ENCODE measurements at regions not wholly inside any gene's neighbourhood (a gene's known extent, or its start where the extent isn't known, plus 50 kb on each side); places are given as distances from the start of the nearest gene placed in this dataset.

DNA sequence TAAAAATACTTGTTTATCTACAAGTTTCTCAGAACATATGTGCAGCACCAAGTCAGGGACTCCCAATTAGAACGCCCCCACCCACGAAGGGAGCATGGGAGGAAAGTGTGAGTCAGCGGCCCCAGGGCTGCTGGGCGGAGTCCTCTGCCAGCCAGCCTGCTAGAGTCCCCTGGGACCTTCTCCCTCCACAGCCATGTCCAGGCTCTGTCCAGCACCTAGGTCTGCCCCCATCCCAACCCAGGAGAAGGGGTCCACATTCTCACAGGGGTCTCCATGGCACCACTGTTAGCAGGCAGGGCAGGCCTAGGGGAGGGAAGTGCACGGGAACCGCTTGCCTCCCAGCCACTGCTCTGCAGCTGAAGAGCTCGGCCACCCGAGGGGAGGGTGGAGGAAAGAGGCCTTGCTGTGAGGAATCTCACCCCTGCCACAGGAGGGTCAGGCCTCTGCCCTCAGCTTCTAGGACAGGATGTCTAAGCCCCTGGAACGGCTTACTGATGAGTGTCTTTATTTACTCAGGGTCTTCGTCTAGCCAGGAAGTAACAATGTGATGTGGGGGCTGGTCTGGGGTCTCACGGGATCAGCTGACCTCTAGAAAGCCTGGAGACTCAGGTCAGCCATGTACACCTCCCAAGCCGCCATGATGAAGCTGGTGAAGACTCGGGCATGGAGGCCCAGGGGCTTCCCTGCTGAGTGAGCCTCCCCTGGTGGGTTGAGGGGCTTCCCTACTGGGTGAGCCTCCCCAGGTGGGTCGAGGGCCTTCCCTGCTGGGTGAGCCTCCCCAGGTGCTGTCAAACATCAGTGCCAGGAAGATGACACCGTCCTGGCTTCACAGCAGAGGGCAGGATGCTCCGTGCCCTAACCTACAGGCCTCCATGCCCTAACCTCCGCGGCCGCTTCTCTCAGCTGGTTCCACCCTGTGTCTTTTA lies 190.3 kb downstream of the RBFOX3 start:
- DNase-seq, result no peak
- no peak overlapping the region for H3K4me3 ChIP-seq (ENCODE audit: low read length)
- no CpG with 5 or more reads among the region's 19 CpGs for WGBS (ENCODE audit: insufficient coverage, low lambda C conversion rate)
- H3K36me3 ChIP-seq (ENCODE audit: control insufficient read depth, insufficient read depth, low read length), result no peaks in the 10 kb centered on the region
- peaks cover 5% of the 10 kb centered on the region for H3K27me3 ChIP-seq (ENCODE audit: control insufficient read depth, insufficient read depth, low read length)
- no peaks in the 10 kb centered on the region for H3K9me3 ChIP-seq (ENCODE audit: control insufficient read depth, low read depth, low read length)
- H3K27ac ChIP-seq (ENCODE audit: low read length), result no peak overlapping the region
- H3K4me1 ChIP-seq (ENCODE audit: control insufficient read depth, insufficient read depth, low read length), result no peaks in the 10 kb centered on the region

DNA sequence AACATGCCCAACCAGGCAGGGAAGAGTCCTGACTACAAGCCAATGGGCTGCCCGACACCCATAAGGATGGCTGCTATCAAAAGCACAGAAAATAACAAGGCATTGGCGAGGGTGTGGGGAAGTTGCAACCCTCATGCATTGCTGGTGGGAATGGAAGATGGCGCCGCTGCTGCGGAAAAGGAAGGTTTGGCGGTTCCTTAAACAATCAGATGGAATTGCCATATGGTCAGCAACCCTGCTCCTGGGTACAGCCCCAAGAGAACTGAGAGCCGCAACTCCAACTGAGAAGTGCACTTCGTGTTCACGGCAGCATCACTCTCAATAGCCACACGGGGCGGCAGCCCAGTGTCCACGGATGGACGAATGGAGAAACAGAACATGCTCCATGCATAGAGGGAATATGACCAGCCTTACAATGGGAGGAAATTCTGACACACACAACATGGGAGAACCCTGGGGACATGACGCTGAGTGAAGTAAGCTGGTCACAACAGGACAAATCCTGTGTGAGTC lies 193.3 kb downstream of the RBFOX3 start:
- Histone ChIP-seq H3K4me3 (ENCODE audit: low read length) (no peak overlapping the region), H3K4me1 (ENCODE audit: control insufficient read depth, insufficient read depth, low read length) (no peaks in the 10 kb centered on the region), H3K27ac (ENCODE audit: low read length) (no peak overlapping the region), H3K27me3 (ENCODE audit: control insufficient read depth, insufficient read depth, low read length) (peaks cover 25% of the 10 kb centered on the region), H3K9me3 (ENCODE audit: control insufficient read depth, low read depth, low read length) (no peaks in the 10 kb centered on the region), H3K36me3 (ENCODE audit: control insufficient read depth, insufficient read depth, low read length) (no peaks in the 10 kb centered on the region)
- WGBS (ENCODE audit: insufficient coverage, low lambda C conversion rate), result no CpG with 5 or more reads among the region's 14 CpGs
- DNase-seq, result no peak

DNA sequence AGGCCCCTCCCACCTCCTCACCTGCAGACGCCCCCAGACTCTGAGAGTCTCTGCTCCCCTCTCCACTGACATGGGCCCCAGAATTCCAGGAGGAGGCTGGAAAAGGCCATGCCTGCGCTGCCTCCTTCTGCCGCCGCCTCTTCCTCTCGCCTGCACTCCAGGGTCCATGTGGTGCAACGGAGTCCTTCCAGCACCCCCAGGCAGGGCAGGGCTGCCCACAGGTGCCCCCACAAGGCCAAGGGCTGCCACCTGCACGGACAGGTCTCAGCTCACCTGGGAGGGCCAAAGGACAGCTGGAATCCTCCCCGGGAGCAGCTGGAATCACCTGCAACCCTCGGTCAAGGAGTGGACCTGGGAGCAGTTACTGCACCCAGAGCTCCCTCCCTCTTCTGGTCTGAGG lies 194.9 kb downstream of the RBFOX3 start:
- Histone ChIP-seq H3K36me3 (ENCODE audit: control insufficient read depth, insufficient read depth, low read length) (no peaks in the 10 kb centered on the region), H3K27ac (ENCODE audit: low read length) (no peak overlapping the region), H3K4me3 (ENCODE audit: low read length) (no peak overlapping the region), H3K9me3 (ENCODE audit: control insufficient read depth, low read depth, low read length) (no peaks in the 10 kb centered on the region), H3K4me1 (ENCODE audit: control insufficient read depth, insufficient read depth, low read length) (no peaks in the 10 kb centered on the region), H3K27me3 (ENCODE audit: control insufficient read depth, insufficient read depth, low read length) (peaks cover 25% of the 10 kb centered on the region)
- no CpG with 5 or more reads among the region's 9 CpGs for WGBS (ENCODE audit: insufficient coverage, low lambda C conversion rate)
- no peak for DNase-seq

DNA sequence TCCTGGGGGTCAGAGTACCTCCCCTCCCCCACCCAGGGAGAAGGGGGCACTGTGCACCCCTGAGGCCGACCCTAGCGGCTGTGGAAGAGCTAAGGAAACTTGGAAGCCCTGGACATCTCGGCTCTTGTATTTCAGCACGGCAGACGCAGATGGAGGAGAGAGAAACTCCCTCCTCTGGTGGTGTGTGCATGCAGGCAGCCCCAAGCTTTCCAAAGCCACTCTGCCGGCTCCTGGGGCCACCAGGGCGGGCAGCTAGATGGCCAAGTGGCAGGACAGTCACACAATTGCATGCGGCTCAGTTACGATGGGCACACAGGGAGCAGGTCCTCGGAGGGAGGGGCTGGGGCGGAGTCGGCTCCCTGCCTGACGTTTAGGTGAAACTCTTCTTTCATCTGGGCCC lies 195.5 kb downstream of the RBFOX3 start:
- DNase-seq, result no peak
- Histone ChIP-seq H3K27me3 (ENCODE audit: control insufficient read depth, insufficient read depth, low read length) (peaks cover 25% of the 10 kb centered on the region), H3K27ac (ENCODE audit: low read length) (no peak overlapping the region), H3K4me3 (ENCODE audit: low read length) (no peak overlapping the region), H3K36me3 (ENCODE audit: control insufficient read depth, insufficient read depth, low read length) (no peaks in the 10 kb centered on the region), H3K4me1 (ENCODE audit: control insufficient read depth, insufficient read depth, low read length) (no peaks in the 10 kb centered on the region), H3K9me3 (ENCODE audit: control insufficient read depth, low read depth, low read length) (no peaks in the 10 kb centered on the region)
- no CpG with 5 or more reads among the region's 13 CpGs for WGBS (ENCODE audit: insufficient coverage, low lambda C conversion rate)

DNA sequence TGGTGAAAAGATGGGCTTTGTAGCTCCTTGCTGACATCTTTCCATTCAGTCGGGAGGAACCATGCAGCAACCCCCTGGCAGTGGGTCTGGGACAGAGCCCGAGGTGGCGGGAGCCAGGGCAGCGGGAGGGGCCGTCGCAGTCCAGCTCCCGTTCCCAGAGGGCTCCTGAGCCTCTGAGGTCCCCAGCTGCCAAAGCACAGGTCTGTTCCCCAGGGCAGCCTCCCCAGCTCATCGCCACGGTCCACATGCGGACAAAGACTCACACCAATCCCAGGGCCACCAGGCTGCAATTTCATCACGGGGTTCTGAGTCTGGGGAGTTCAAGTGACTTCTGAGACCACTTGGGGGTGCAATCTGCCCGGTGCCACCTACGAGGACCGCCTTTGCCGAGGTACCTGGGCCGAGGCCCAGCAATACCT lies 196.0 kb downstream of the RBFOX3 start:
- Histone ChIP-seq H3K36me3 (ENCODE audit: control insufficient read depth, insufficient read depth, low read length) (no peaks in the 10 kb centered on the region), H3K4me3 (ENCODE audit: low read length) (no peak overlapping the region), H3K4me1 (ENCODE audit: control insufficient read depth, insufficient read depth, low read length) (no peaks in the 10 kb centered on the region), H3K27ac (ENCODE audit: low read length) (no peak overlapping the region), H3K27me3 (ENCODE audit: control insufficient read depth, insufficient read depth, low read length) (peaks cover 25% of the 10 kb centered on the region), H3K9me3 (ENCODE audit: control insufficient read depth, low read depth, low read length) (no peaks in the 10 kb centered on the region)
- 83% methylated on average over 4 of the region's 16 CpGs for WGBS (ENCODE audit: insufficient coverage, low lambda C conversion rate)
- DNase-seq, result no peak

DNA sequence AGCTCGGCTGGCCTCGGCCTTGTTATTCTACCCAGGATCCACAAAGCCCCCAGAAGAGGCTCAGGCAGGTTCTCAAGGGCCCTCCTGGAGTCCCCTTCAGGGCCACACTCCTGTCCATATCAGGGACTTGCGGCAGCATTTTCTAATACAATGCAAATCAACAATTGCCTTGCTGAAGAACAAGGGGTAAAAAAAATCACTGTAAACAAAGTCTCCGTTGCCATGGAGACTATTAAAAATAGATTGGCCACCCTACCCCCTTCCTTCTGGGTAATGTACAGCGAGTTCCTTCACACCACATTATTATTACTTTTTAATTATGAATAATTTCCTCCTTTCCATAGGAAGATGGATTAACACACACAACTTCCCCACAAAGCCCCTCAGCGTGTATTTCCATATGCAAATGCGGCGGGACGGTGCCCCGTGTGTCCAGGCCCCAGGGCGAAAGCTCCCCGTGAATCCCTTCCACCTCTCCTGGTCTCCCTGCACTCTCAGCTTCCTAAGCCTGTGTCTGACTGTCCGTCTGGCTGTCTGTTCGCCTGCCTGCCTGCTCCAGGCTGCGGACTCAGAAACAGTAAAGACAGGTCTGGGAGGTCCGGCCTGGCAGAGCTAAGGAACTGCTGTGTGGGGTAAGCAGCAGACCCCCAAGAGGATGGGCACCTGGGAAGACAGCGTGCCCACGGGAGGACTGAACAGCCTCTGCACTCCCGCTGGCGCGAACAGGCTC lies 196.6 kb downstream of the RBFOX3 start:
- 68% methylated on average over 3 of the region's 21 CpGs for WGBS (ENCODE audit: insufficient coverage, low lambda C conversion rate)
- Histone ChIP-seq H3K36me3 (ENCODE audit: control insufficient read depth, insufficient read depth, low read length) (no peaks in the 10 kb centered on the region), H3K4me1 (ENCODE audit: control insufficient read depth, insufficient read depth, low read length) (no peaks in the 10 kb centered on the region), H3K9me3 (ENCODE audit: control insufficient read depth, low read depth, low read length) (no peaks in the 10 kb centered on the region), H3K4me3 (ENCODE audit: low read length) (no peak overlapping the region), H3K27me3 (ENCODE audit: control insufficient read depth, insufficient read depth, low read length) (peaks cover 27% of the 10 kb centered on the region), H3K27ac (ENCODE audit: low read length) (no peak overlapping the region)
- no peak for DNase-seq

DNA sequence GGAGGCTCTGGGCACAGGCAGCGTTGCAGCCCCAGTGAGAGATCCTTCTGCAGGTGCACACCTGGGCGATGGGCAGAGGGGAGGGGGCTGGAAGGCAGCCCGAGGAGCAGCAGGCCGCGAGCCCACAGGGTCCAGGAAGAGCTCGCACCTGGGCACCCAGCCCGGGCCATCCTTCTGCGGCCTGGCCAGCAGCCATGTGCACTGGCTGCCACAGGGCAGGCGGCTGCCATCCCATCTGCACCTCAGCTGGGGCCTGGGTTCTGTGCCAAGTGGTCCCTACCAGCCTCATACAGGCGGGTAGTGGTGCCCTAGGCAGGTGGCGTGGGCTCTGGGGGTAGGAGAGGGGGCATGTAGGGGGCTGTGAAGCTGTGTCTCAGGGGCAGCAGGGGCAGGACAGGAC lies 197.2 kb downstream of the RBFOX3 start:
- H3K27ac ChIP-seq (ENCODE audit: low read length), result no peak overlapping the region

DNA sequence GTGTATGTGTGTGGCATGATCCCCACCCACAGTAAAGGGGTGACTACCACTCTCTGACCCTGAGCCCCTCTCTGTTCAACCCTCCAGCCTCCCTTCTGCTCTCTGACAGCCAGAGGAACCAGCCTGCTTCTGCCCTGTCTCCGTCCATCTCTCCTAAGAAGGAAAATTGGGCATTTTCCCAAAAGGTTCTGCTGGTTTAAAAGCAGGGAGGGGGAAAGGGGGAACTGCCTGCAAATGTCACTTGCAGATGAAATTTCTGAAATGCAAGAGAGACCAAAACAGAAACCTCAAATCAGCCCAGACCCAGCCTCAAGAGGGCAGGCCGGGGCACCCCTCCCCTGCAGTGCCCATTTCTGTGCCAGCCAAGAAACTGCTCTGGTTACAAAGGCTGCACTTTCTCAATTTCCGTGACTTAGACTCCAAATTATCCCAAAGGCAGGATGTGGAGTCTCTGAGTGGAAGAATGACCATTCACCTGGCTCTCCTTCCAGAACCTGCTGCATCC lies 197.9 kb downstream of the RBFOX3 start:
- WGBS (ENCODE audit: insufficient coverage, low lambda C conversion rate), result no CpG with 5 or more reads among the region's 3 CpGs
- no peak overlapping the region for H3K4me3 ChIP-seq (ENCODE audit: low read length)
- H3K27me3 ChIP-seq (ENCODE audit: control insufficient read depth, insufficient read depth, low read length), result peaks cover 36% of the 10 kb centered on the region
- no peak for DNase-seq
- H3K36me3 ChIP-seq (ENCODE audit: control insufficient read depth, insufficient read depth, low read length), result no peaks in the 10 kb centered on the region
- no peaks in the 10 kb centered on the region for H3K4me1 ChIP-seq (ENCODE audit: control insufficient read depth, insufficient read depth, low read length)
- no peak overlapping the region for H3K27ac ChIP-seq (ENCODE audit: low read length)
- no peaks in the 10 kb centered on the region for H3K9me3 ChIP-seq (ENCODE audit: control insufficient read depth, low read depth, low read length)

More for the DNA sequence above, 197.2 kb downstream of the RBFOX3 start:
- DNase-seq, result no peak
- Histone ChIP-seq H3K4me3 (ENCODE audit: low read length) (no peak overlapping the region), H3K4me1 (ENCODE audit: control insufficient read depth, insufficient read depth, low read length) (no peaks in the 10 kb centered on the region), H3K36me3 (ENCODE audit: control insufficient read depth, insufficient read depth, low read length) (no peaks in the 10 kb centered on the region), H3K27me3 (ENCODE audit: control insufficient read depth, insufficient read depth, low read length) (peaks cover 30% of the 10 kb centered on the region), H3K9me3 (ENCODE audit: control insufficient read depth, low read depth, low read length) (no peaks in the 10 kb centered on the region)
- no CpG with 5 or more reads among the region's 11 CpGs for WGBS (ENCODE audit: insufficient coverage, low lambda C conversion rate)

DNA sequence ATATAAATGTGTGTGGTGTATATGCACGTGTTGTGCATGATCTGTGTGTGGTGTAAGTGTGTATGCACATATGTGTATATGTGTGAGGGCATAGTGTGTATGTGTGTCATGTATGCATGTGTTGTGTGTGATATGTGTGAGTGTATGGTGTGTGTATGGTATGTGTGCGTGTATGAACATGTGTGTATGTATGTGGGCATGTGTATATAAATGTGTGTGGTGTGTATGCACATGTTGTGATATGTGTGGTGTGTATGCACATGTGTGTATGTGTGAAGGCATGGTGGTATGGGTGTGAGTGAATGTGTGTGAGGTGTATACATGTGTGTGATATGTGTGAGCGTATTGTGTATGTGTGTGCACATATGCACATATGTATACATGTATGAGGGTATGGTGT lies 198.7 kb downstream of the RBFOX3 start:
- DNase-seq, result no peak
- no peaks in the 10 kb centered on the region for H3K9me3 ChIP-seq (ENCODE audit: control insufficient read depth, low read depth, low read length)
- H3K27me3 ChIP-seq (ENCODE audit: control insufficient read depth, insufficient read depth, low read length), result peaks cover 43% of the 10 kb centered on the region
- WGBS (ENCODE audit: insufficient coverage, low lambda C conversion rate), result no CpG with 5 or more reads among the region's 3 CpGs
- H3K4me1 ChIP-seq (ENCODE audit: control insufficient read depth, insufficient read depth, low read length), result no peaks in the 10 kb centered on the region
- H3K27ac ChIP-seq (ENCODE audit: low read length), result no peak overlapping the region
- H3K36me3 ChIP-seq (ENCODE audit: control insufficient read depth, insufficient read depth, low read length), result no peaks in the 10 kb centered on the region
- no peak overlapping the region for H3K4me3 ChIP-seq (ENCODE audit: low read length)

DNA sequence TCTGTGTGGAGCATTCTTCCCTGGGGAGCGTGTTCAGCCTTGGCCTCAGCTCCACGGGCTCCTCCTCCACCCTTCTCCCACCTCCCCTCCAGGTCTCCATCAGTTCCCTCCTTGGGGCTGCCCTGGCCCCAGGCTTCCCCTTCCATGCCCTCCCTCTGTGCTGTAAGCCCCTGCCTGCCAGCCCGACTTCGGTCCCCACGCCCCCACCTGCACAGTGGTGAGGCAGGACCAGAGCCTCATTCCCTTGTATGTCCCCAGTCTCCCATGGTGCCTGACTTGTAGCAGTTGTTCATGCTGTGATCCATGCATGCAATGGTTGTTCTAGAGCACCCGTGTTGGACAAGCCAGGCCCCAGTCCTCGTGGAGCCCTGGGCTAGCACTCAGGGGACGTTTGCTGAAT lies 199.4 kb downstream of the RBFOX3 start:
- DNase-seq, result no peak
- Histone ChIP-seq H3K27ac (ENCODE audit: low read length) (no peak overlapping the region), H3K27me3 (ENCODE audit: control insufficient read depth, insufficient read depth, low read length) (peaks cover 47% of the 10 kb centered on the region), H3K9me3 (ENCODE audit: control insufficient read depth, low read depth, low read length) (no peaks in the 10 kb centered on the region), H3K36me3 (ENCODE audit: control insufficient read depth, insufficient read depth, low read length) (no peaks in the 10 kb centered on the region), H3K4me3 (ENCODE audit: low read length) (no peak overlapping the region), H3K4me1 (ENCODE audit: control insufficient read depth, insufficient read depth, low read length) (no peaks in the 10 kb centered on the region)
- WGBS (ENCODE audit: insufficient coverage, low lambda C conversion rate), result no CpG with 5 or more reads among the region's 8 CpGs
